B cell (primary cell): ENCODE measurements at regions not wholly inside any gene's neighbourhood (a gene's known extent, or its start where the extent isn't known, plus 50 kb on each side); places are given as distances from the start of the nearest gene placed in this dataset.

ENCODE experiments used
- ATAC-seq: fragments of 200-7000 bp; cut with Tn5 transposase; one replicate; pipeline ENCODE4 v1.10.0; 2021; ENCODE audit warnings: low read depth, mild to moderate bottlenecking, moderate number of reproducible peaks, moderate library complexity
- CTCF ChIA-PET: fragments of 350-600 bp; sonication (Branson Sonifier 250); formaldehyde crosslinking; loops from one replicate; lab custom pipeline; 2021; ENCODE audit warnings: antibody characterized with exemption, inconsistent platforms; lab: Charles Lee
- POLR2A ChIA-PET: fragments of 350-600 bp; sonication (Branson Sonifier 250); formaldehyde crosslinking; loops from one replicate; lab custom pipeline; 2021; ENCODE audit warnings: antibody characterized with exemption; lab: Charles Lee
- DNase-seq: peaks from one replicate; pipeline ENCODE4 v3.0.0; 2013
- H2AFZ ChIP-seq: 2 replicates; pipeline ENCODE4 v1.6.1; 2012; ENCODE audit warnings: mild to moderate bottlenecking, low read depth, low read length; ENCODE audit not compliant: insufficient read depth, poor library complexity, severe bottlenecking
- H3K27ac ChIP-seq, 2 donors: 1 replicate in 1 of 2; 2 replicates in 1 of 2; pipeline ENCODE4 v1.5.1; 2012 to 2013; ENCODE audit warnings: low read length in 2 of 2, mild to moderate bottlenecking in 2 of 2, moderate library complexity in 1 of 2
- H3K27me3 ChIP-seq, 4 experiments: fragments of 200-600 bp in 1 of 4; sonication (generic) in 1 of 4; replicated peaks in 1 of 4; 1 replicate in 2 of 4; 2 replicates in 2 of 4; pipeline versions ENCODE4 v1.6.1 to v1.7.0; 2013 to 2016; ENCODE audit warnings: low read length in 3 of 4, mild to moderate bottlenecking in 2 of 4, mixed read lengths in 1 of 4, moderate library complexity in 1 of 4; ENCODE audit not compliant: insufficient read depth in 4 of 4, control insufficient read depth in 3 of 4; ENCODE audit errors: control extremely low read depth in 1 of 4
- H3K36me3 ChIP-seq, 2 experiments: replicated peaks in 1 of 2; 1 replicate in 1 of 2; 2 replicates in 1 of 2; pipeline versions ENCODE4 v1.6.1 to v1.7.1; 2013; ENCODE audit warnings: low read length in 1 of 2; ENCODE audit not compliant: insufficient read depth in 2 of 2, control insufficient read depth in 1 of 2; ENCODE audit errors: control extremely low read depth in 1 of 2, extremely low read depth in 1 of 2
- H3K4me1 ChIP-seq, 2 donors: fragments of 200-600 bp in 1 of 2; sonication (generic) in 1 of 2; 1 replicate in 1 of 2; 2 replicates in 1 of 2; pipeline versions ENCODE4 v1.5.1 to v1.6.1; 2013 to 2017; ENCODE audit warnings: low read length in 2 of 2; ENCODE audit not compliant: control insufficient read depth in 2 of 2, insufficient read depth in 2 of 2
- H3K4me2 ChIP-seq: replicated peaks from 2 replicates; pipeline ENCODE3; 2012; ENCODE audit warnings: mild to moderate bottlenecking, low read depth, low read length; ENCODE audit not compliant: poor library complexity, severe bottlenecking
- H3K4me3 ChIP-seq, 5 experiments: fragments of 200-600 bp in 1 of 5; sonication (generic) in 1 of 5; 1 replicate in 3 of 5; 2 replicates in 2 of 5; pipeline versions ENCODE4 v1.5.1 to v1.7.0; 2011 to 2016; ENCODE audit warnings: low read length in 4 of 5, mild to moderate bottlenecking in 4 of 5, low read depth in 2 of 5, control low read depth in 1 of 5, moderate library complexity in 1 of 5; ENCODE audit not compliant: insufficient read depth in 1 of 5; ENCODE audit errors: control extremely low read depth in 1 of 5, extremely low read depth in 1 of 5
- H3K79me2 ChIP-seq: fragments of 200-600 bp; sonication (generic); one replicate; pipeline ENCODE4 v1.6.0; 2016; ENCODE audit warnings: low read length; ENCODE audit not compliant: control insufficient read depth, insufficient read depth
- H3K9ac ChIP-seq: fragments of 200-600 bp; sonication (generic); 2 replicates; pipeline ENCODE4 v1.6.1; 2017; ENCODE audit warnings: mild to moderate bottlenecking, low read length, moderate library complexity
- H3K9me3 ChIP-seq, 3 donors: one replicate each; pipeline versions ENCODE4 v1.6.1 to v1.7.1; 2013; ENCODE audit warnings: low read length in 2 of 3; ENCODE audit not compliant: control insufficient read depth in 2 of 3, insufficient read depth in 1 of 3; ENCODE audit errors: control extremely low read depth in 1 of 3
- H4K20me1 ChIP-seq: 2 replicates; pipeline ENCODE4 v1.6.0; 2012; ENCODE audit warnings: mild to moderate bottlenecking, low read length; ENCODE audit not compliant: insufficient read depth, control insufficient read depth, poor library complexity, severe bottlenecking
- H3K27ac Mint-ChIP-seq: one replicate; pipeline ENCODE4 v1.8.0; 2021; ENCODE audit warnings: mixed read lengths
- H3K27me3 Mint-ChIP-seq: one replicate; pipeline ENCODE4 v1.8.0; 2021; ENCODE audit warnings: mixed read lengths
- H3K4me1 Mint-ChIP-seq: one replicate; pipeline ENCODE4 v1.8.0; 2021; ENCODE audit warnings: mixed read lengths
- H3K4me3 Mint-ChIP-seq: one replicate; pipeline ENCODE4 v1.8.0; 2021; ENCODE audit warnings: mixed read lengths
- H3K9me3 Mint-ChIP-seq: one replicate; pipeline ENCODE4 v1.8.0; 2022; ENCODE audit warnings: mixed read lengths; ENCODE audit not compliant: insufficient read depth
- EZH2 ChIP-seq: IDR thresholded peaks from 2 replicates; pipeline ENCODE4 v1.6.1; 2012; ENCODE audit warnings: borderline replicate concordance, low read depth, mild to moderate bottlenecking, moderate library complexity, low read length; ENCODE audit not compliant: insufficient read depth, poor library complexity, severe bottlenecking
- WGBS: methylation state at CpG from one replicate; pipeline ENCODE4 v1.1.5; 2013; ENCODE audit warnings: missing lambda C conversion rate; ENCODE audit not compliant: insufficient coverage; 5-methylcytosine and 5-hydroxymethylcytosine counted together
- intact Hi-C: fragments of 100-400 bp; cut with micrococcal nuclease; formaldehyde crosslinking; loops from one replicate; pipeline ENCODE4 v1.10.0; 2022
- TF ChIP-seq, protein P1 (sequence below): fragments of 200-600 bp; IDR thresholded peaks from one replicate; pipeline ENCODE4 v1.8.0; 2022; ENCODE audit warnings: antibody characterized with exemption, mild to moderate bottlenecking

DNA sequence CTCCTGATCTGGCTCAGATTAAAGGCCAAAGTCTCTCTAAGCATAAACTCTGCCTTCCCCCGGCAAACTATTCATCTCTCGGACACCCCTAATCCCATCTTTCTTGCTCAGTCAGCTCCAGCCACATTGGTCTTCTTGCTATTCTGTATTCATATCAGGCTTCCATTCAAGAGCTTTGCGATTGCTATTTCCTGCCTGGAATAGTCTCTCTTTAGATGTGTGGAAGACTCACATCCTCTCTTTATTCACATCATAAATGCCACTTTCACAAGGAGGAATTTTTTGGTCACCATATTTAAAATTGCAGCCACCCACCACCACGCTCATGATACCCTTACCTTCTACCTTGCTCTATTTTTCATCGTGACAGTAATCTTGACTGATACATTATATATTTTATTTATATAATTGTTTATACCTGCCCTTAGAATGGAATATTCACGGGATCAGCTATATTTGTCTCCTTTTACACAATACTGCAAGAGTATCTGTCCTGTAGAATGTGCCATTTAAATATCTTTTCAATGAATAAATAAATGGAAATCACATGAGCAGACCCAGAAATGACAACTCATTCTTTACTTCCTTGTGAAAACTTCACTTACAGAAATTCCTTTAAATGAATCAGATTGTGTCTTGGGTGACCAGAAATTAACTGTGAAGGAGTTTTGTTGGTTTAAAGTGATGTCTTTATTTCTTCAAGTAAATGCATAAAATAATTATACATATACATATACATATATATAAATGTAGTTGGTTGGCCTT is 780.6 kb upstream of the FLRT2 start:
- Histone ChIP-seq H3K4me1 (no peaks in the 10 kb centered on the region), H3K4me3 (no peak overlapping the region), H3K27me3 (no peaks in the 10 kb centered on the region), H3K9me3 (peaks cover 0 to 4% (median 0%) of the 10 kb centered on the region in 3 donors), H3K36me3 (no peaks in the 10 kb centered on the region), H3K4me2 (no peak overlapping the region), H3K79me2 (no peaks in the 10 kb centered on the region), H3K9ac (no peak overlapping the region), H3K27ac (no peak overlapping the region), H2AFZ (no peak overlapping the region), H4K20me1 (no peaks in the 10 kb centered on the region)
- ChIA-PET POLR2A (no interaction called here), CTCF (no interaction called here)
- ATAC-seq (no peak), DNase-seq (no peak)
- Mint-ChIP-seq H3K27me3 (no peaks in the 10 kb centered on the region), H3K9me3 (no peaks in the 10 kb centered on the region), H3K27ac (no peak overlapping the region), H3K4me3 (no peak overlapping the region), H3K4me1 (no peaks in the 10 kb centered on the region)
- WGBS, result 83% methylated on average over 2 of the region's 6 CpGs
- no peak for TF ChIP-seq EZH2
- TF ChIP-seq, protein P1, sequence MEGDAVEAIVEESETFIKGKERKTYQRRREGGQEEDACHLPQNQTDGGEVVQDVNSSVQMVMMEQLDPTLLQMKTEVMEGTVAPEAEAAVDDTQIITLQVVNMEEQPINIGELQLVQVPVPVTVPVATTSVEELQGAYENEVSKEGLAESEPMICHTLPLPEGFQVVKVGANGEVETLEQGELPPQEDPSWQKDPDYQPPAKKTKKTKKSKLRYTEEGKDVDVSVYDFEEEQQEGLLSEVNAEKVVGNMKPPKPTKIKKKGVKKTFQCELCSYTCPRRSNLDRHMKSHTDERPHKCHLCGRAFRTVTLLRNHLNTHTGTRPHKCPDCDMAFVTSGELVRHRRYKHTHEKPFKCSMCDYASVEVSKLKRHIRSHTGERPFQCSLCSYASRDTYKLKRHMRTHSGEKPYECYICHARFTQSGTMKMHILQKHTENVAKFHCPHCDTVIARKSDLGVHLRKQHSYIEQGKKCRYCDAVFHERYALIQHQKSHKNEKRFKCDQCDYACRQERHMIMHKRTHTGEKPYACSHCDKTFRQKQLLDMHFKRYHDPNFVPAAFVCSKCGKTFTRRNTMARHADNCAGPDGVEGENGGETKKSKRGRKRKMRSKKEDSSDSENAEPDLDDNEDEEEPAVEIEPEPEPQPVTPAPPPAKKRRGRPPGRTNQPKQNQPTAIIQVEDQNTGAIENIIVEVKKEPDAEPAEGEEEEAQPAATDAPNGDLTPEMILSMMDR, result no peak
- intact Hi-C loops, result no loop called here

DNA sequence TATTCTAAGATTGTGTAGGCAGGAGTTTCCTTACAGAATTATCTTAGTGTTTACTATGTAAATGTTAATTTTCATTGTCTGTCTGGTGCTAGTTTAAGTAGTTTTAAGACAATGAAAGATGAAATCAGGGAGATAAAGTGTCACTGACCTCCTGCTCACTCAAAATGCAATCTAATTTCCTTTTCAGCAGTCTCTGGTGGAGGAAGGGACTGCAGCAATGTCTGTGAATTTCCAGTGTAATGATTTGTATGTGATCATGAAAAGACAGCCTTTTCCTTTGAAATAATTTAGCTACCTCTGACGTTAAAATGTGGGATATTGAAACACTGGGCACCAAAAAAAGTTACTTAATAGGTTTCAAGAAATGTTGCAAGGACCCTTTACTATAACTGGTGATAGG is 779.7 kb upstream of the FLRT2 start:
- Histone ChIP-seq H3K27ac (no peak overlapping the region), H3K36me3 (no peaks in the 10 kb centered on the region), H3K9me3 (peaks cover 0 to 6% (median 0%) of the 10 kb centered on the region in 3 donors), H3K4me3 (no peak overlapping the region), H3K4me1 (no peaks in the 10 kb centered on the region), H3K4me2 (no peak overlapping the region), H3K79me2 (no peaks in the 10 kb centered on the region), H2AFZ (no peak overlapping the region), H3K27me3 (no peaks in the 10 kb centered on the region), H4K20me1 (no peaks in the 10 kb centered on the region), H3K9ac (no peak overlapping the region)
- Mint-ChIP-seq H3K27ac (no peak overlapping the region), H3K4me1 (no peaks in the 10 kb centered on the region), H3K27me3 (no peaks in the 10 kb centered on the region), H3K4me3 (no peak overlapping the region), H3K9me3 (no peaks in the 10 kb centered on the region)
- intact Hi-C loops, result no loop called here
- POLR2A ChIA-PET, result no interaction called here
- DNase-seq, result no peak
- TF ChIP-seq, protein P1, result no peak
- TF ChIP-seq EZH2, result no peak
- CTCF ChIA-PET, result no interaction called here
- no CpG with 5 or more reads among the region's 1 CpG for WGBS
- ATAC-seq, result no peak
